H9 (cell line): ENCODE measurements at regions not wholly inside any gene's neighbourhood (a gene's known extent, or its start where the extent isn't known, plus 50 kb on each side); places are given as distances from the start of the nearest gene placed in this dataset.

Experiments
- DNase-seq: peaks from one replicate; pipeline ENCODE4 v3.0.0-alpha.2; 2017
- H2AFZ ChIP-seq: one replicate; pipeline ENCODE4 v1.6.1; 2013; ENCODE audit warnings: mild to moderate bottlenecking, low read length, control low read depth, moderate library complexity
- H2AK5ac ChIP-seq: 2 replicates; pipeline ENCODE4 v1.6.1; 2013; ENCODE audit warnings: low read length, control low read depth, mixed read lengths; ENCODE audit not compliant: insufficient read length
- H2BK120ac ChIP-seq: one replicate; pipeline ENCODE4 v1.6.1; 2013; ENCODE audit warnings: low read depth, mild to moderate bottlenecking, low read length, control low read depth, inconsistent platforms; ENCODE audit not compliant: poor library complexity, severe bottlenecking
- H2BK12ac ChIP-seq: 2 replicates; pipeline ENCODE4 v1.6.1; 2013; ENCODE audit warnings: low read length, control low read depth, mixed read lengths, low read depth; ENCODE audit not compliant: insufficient read length
- H2BK15ac ChIP-seq: 2 replicates; pipeline ENCODE4 v1.6.1; 2013; ENCODE audit warnings: low read depth, low read length, control low read depth
- H2BK20ac ChIP-seq: one replicate; pipeline ENCODE4 v1.6.1; 2013; ENCODE audit warnings: low read depth, mild to moderate bottlenecking, low read length, control low read depth, inconsistent platforms; ENCODE audit not compliant: poor library complexity, severe bottlenecking
- H2BK5ac ChIP-seq: 2 replicates; pipeline ENCODE4 v1.6.1; 2013; ENCODE audit warnings: low read length, control low read depth, mixed read lengths; ENCODE audit not compliant: insufficient read length
- H3K14ac ChIP-seq: 2 replicates; pipeline ENCODE4 v1.6.1; 2013; ENCODE audit warnings: low read length, control low read depth; ENCODE audit not compliant: insufficient read depth
- H3K18ac ChIP-seq: 2 replicates; pipeline ENCODE4 v1.6.1; 2013; ENCODE audit warnings: low read depth, mild to moderate bottlenecking, mixed read lengths, low read length, control low read depth; ENCODE audit not compliant: insufficient read length
- H3K23ac ChIP-seq: 2 replicates; pipeline ENCODE4 v1.6.1; 2013; ENCODE audit warnings: low read length, control low read depth, mixed read lengths, low read depth; ENCODE audit not compliant: insufficient read length
- H3K23me2 ChIP-seq: 2 replicates; pipeline ENCODE4 v1.6.1; 2013; ENCODE audit warnings: low read depth, mild to moderate bottlenecking, mixed read lengths, low read length, control low read depth; ENCODE audit not compliant: insufficient read length, poor library complexity, severe bottlenecking
- H3K27ac ChIP-seq: 2 replicates; pipeline ENCODE4 v1.5.1; 2013; ENCODE audit warnings: low read length, control low read depth, mixed read lengths, low read depth; ENCODE audit not compliant: insufficient read length
- H3K27me3 ChIP-seq: 2 replicates; pipeline ENCODE4 v1.6.1; 2013; ENCODE audit warnings: low read length, control low read depth, inconsistent platforms; ENCODE audit not compliant: insufficient read depth
- H3K4ac ChIP-seq: 2 replicates; pipeline ENCODE4 v1.6.1; 2013; ENCODE audit warnings: low read depth, mild to moderate bottlenecking, control low read depth, inconsistent platforms, low read length, moderate library complexity
- H3K4me1 ChIP-seq: 2 replicates; pipeline ENCODE4 v1.6.1; 2013; ENCODE audit warnings: low read length, control low read depth, inconsistent platforms; ENCODE audit not compliant: insufficient read depth
- H3K4me2 ChIP-seq: 2 replicates; pipeline ENCODE4 v1.6.1; 2013; ENCODE audit warnings: low read length, control low read depth, mixed read lengths; ENCODE audit not compliant: insufficient read length, insufficient read depth
- H3K56ac ChIP-seq: 2 replicates; pipeline ENCODE4 v1.6.1; 2013; ENCODE audit warnings: low read depth, mild to moderate bottlenecking, mixed read lengths, low read length, control low read depth; ENCODE audit not compliant: insufficient read length
- H3K79me1 ChIP-seq: 2 replicates; pipeline ENCODE4 v1.6.1; 2013; ENCODE audit warnings: low read depth, mild to moderate bottlenecking, moderate library complexity, low read length, control low read depth, inconsistent platforms; ENCODE audit not compliant: insufficient read depth, poor library complexity, severe bottlenecking
- H3K79me2 ChIP-seq: 2 replicates; pipeline ENCODE4 v1.6.1; 2013; ENCODE audit warnings: low read length, control low read depth, inconsistent platforms; ENCODE audit not compliant: insufficient read depth
- H3K9ac ChIP-seq: 2 replicates; pipeline ENCODE4 v1.6.1; 2013; ENCODE audit warnings: low read length, control low read depth, mixed read lengths; ENCODE audit not compliant: insufficient read length; ENCODE audit errors: extremely low read depth
- H3K9me3 ChIP-seq: one replicate; pipeline ENCODE4 v1.6.1; 2013; ENCODE audit warnings: low read depth, low read length, inconsistent platforms; ENCODE audit not compliant: control insufficient read depth
- H3T11ph ChIP-seq: one replicate; pipeline ENCODE4 v1.6.1; 2013; ENCODE audit warnings: mild to moderate bottlenecking, low read length, control low read depth, inconsistent platforms
- H4K20me1 ChIP-seq: one replicate; pipeline ENCODE4 v1.6.1; 2013; ENCODE audit not compliant: control insufficient read depth, insufficient read length, insufficient read depth
- H4K5ac ChIP-seq: 2 replicates; pipeline ENCODE4 v1.6.1; 2013; ENCODE audit warnings: low read depth, mild to moderate bottlenecking, mixed read lengths, low read length, control low read depth; ENCODE audit not compliant: insufficient read length
- H4K8ac ChIP-seq: replicated peaks from 2 replicates; pipeline ENCODE4 v1.6.1; 2013; ENCODE audit warnings: low read length, control low read depth, mixed read lengths, low read depth; ENCODE audit not compliant: insufficient read length
- H4K91ac ChIP-seq: 2 replicates; pipeline ENCODE4 v1.6.1; 2013; ENCODE audit warnings: low read depth, mild to moderate bottlenecking, moderate library complexity, mixed read lengths, low read length, control low read depth; ENCODE audit not compliant: insufficient read length
- H3K27ac Mint-ChIP-seq, 3 experiments: 2 replicates in 2 of 3; 3 replicates in 1 of 3; pipeline ENCODE4 v1.8.0; 2020 to 2021; ENCODE audit warnings: mixed read lengths in 3 of 3, mild to moderate bottlenecking in 1 of 3, moderate library complexity in 1 of 3
- H3K27me3 Mint-ChIP-seq: 2 replicates; pipeline ENCODE4 v1.8.0; 2021; ENCODE audit warnings: low read depth, mild to moderate bottlenecking, moderate library complexity, mixed read lengths
- H3K36me3 Mint-ChIP-seq, 3 experiments: 2 replicates in 2 of 3; 3 replicates in 1 of 3; pipeline ENCODE4 v1.8.0; 2020 to 2021; ENCODE audit warnings: low read depth in 3 of 3, mixed read lengths in 3 of 3; ENCODE audit not compliant: insufficient read depth in 1 of 3
- H3K4me1 Mint-ChIP-seq, 2 experiments: 2 replicates each; pipeline ENCODE4 v1.8.0; 2020; ENCODE audit warnings: mixed read lengths in 2 of 2
- H3K4me3 Mint-ChIP-seq, 2 experiments: 2 replicates in 1 of 2; 3 replicates in 1 of 2; pipeline ENCODE4 v1.8.0; 2020 to 2021; ENCODE audit warnings: mild to moderate bottlenecking in 2 of 2, mixed read lengths in 2 of 2, moderate library complexity in 1 of 2
- H3K9me3 Mint-ChIP-seq, 2 experiments: 2 replicates in 1 of 2; 3 replicates in 1 of 2; pipeline ENCODE4 v1.8.0; 2020; ENCODE audit warnings: mild to moderate bottlenecking in 2 of 2, mixed read lengths in 2 of 2, moderate library complexity in 1 of 2
- CTCF ChIP-seq: fragments of 200-600 bp; sonication (generic); conservative IDR thresholded peaks from 3 replicates; pipeline ENCODE4 v1.8.0; 2021; ENCODE audit warnings: antibody characterized with exemption, mild to moderate bottlenecking
- WGBS: extraction: QIAGEN DNeasy Blood & Tissue Kit; methylation state at CpG from one replicate; pipeline ENCODE4 v1.1.7; 2013; ENCODE audit warnings: missing lambda C conversion rate, low lambda C conversion rate, mixed read lengths; ENCODE audit not compliant: insufficient read length; ENCODE audit errors: extremely low coverage; 5-methylcytosine and 5-hydroxymethylcytosine counted together

- Histone ChIP-seq H3K4me1 (no peaks in the 10 kb centered on the region; the same call in 1 of the 2 replicates), H4K8ac (no peak overlapping the region), H2BK120ac (no peak overlapping the region), H4K91ac (no peak overlapping the region), H3T11ph (no peak overlapping the region), H2BK15ac (no peak overlapping the region), H3K79me1 (no peaks in the 10 kb centered on the region), H3K27me3 (no peaks in the 10 kb centered on the region), H3K9me3 (no peaks in the 10 kb centered on the region), H4K5ac (no peak overlapping the region), H3K4me2 (no peak overlapping the region), H3K23ac (no peak overlapping the region), H2AFZ (no peak overlapping the region), H3K4ac (no peak overlapping the region), H2BK12ac (no peak overlapping the region), H4K20me1 (no peaks in the 10 kb centered on the region), H2AK5ac (no peak overlapping the region), H3K14ac (no peak overlapping the region), H3K9ac (no peak overlapping the region), H3K23me2 (no peaks in the 10 kb centered on the region), H3K27ac (no peak overlapping the region), H2BK20ac (no peak overlapping the region), H3K18ac (no peak overlapping the region), H2BK5ac (no peak overlapping the region), H3K56ac (no peak overlapping the region), H3K79me2 (no peaks in the 10 kb centered on the region)
- no peak for DNase-seq
- Mint-ChIP-seq H3K27me3 (peaks cover 4% of the 10 kb centered on the region), H3K4me1 (peaks cover 6 to 14% of the 10 kb centered on the region in 2 experiments), H3K4me3 (no peak overlapping the region), H3K27ac (peak overlapping the region in 1 of 3 experiments; percentile 91; a peak in 1 of 7 replicates), H3K9me3 (no peaks in the 10 kb centered on the region), H3K36me3 (no peaks in the 10 kb centered on the region)
- TF ChIP-seq CTCF: no peak
- no CpG with 5 or more reads among the region's 3 CpGs for WGBS
Measured at GRCh38 chr12:115860619-115861018, 416.9 kb downstream of the MED13L start.
